ENCODE measurements at regions not wholly inside any gene's neighbourhood (a gene's known extent, or its start where the extent isn't known, plus 50 kb on each side); places are given as distances from the start of the nearest gene placed in this dataset.
"Not testable (repeated sequence)": the region's sequence is repeated elsewhere in the genome, so short reads cannot be mapped to it uniquely, and the experiment has no call there.

- DNase-seq: no peak
Observed at GRCh38 chr10:9470581-9470980, 1416.1 kb downstream of the GATA3 start.

GRCh38 chr10:9501944-9502343 is 1447.5 kb downstream of the GATA3 start:
- no peak for DNase-seq

GRCh38 chr10:9504227-9504626 is 1449.7 kb downstream of the GATA3 start:
- no peak for DNase-seq

- no peak for DNase-seq
Observed at GRCh38 chr10:9505546-9505945, 1451.1 kb downstream of the GATA3 start.

GRCh38 chr10:9508606-9509005 is 1454.1 kb downstream of the GATA3 start:
- DNase-seq: no peak

- no peak for DNase-seq
Observed at GRCh38 chr10:9510626-9511025, 1456.1 kb downstream of the GATA3 start.

GRCh38 chr10:9515922-9516321 is 1461.4 kb downstream of the GATA3 start:
- no peak for DNase-seq

GRCh38 chr10:9535744-9536143 is 1481.3 kb downstream of the GATA3 start:
- DNase-seq: no peak

GRCh38 chr10:9545073-9545472 is 1472.6 kb upstream of the CELF2 start:
- DNase-seq: no peak

- DNase-seq: no peak
Observed at GRCh38 chr10:9547936-9548904, 1469.5 kb upstream of the CELF2 start.

GRCh38 chr10:9550810-9551209 is 1466.9 kb upstream of the CELF2 start:
- no peak for DNase-seq

GRCh38 chr10:9554321-9554720 is 1463.4 kb upstream of the CELF2 start:
- DNase-seq: no peak

GRCh38 chr10:9560976-9561375 is 1456.7 kb upstream of the CELF2 start:
- no peak for DNase-seq

GRCh38 chr10:9561821-9562505 is 1455.7 kb upstream of the CELF2 start:
- no peak for DNase-seq

- no peak for DNase-seq
Observed at GRCh38 chr10:9577746-9578145, 1439.9 kb upstream of the CELF2 start.

- no peak for DNase-seq
Observed at GRCh38 chr10:9579110-9579705, 1438.5 kb upstream of the CELF2 start.

- not testable (repeated sequence) for DNase-seq
Observed at GRCh38 chr10:9582803-9583202, 1434.9 kb upstream of the CELF2 start.

- no peak for DNase-seq
Observed at GRCh38 chr10:9596368-9596920, 1421.2 kb upstream of the CELF2 start.

- no peak for DNase-seq
Observed at GRCh38 chr10:9602998-9603397, 1414.7 kb upstream of the CELF2 start.

GRCh38 chr10:9603972-9604371 is 1413.7 kb upstream of the CELF2 start:
- no peak for DNase-seq

- DNase-seq: no peak
Observed at GRCh38 chr10:9605231-9605630, 1412.4 kb upstream of the CELF2 start.

GRCh38 chr10:9608602-9609001 is 1409.1 kb upstream of the CELF2 start:
- no peak for DNase-seq

- no peak for DNase-seq
Observed at GRCh38 chr10:9613338-9614075, 1404.2 kb upstream of the CELF2 start.

Measured in 8988T (cell line).